ENCODE measurements at regions not wholly inside any gene's neighbourhood (a gene's known extent, or its start where the extent isn't known, plus 50 kb on each side); places are given as distances from the start of the nearest gene placed in this dataset.

GRCh38 chrX:151825925-151826485 lies 86.7 kb upstream of the MAGEA4 start:
- Mint-ChIP-seq H3K27ac (ENCODE audit: unreplicated experiment) (peak overlapping the region; percentile 83), H3K9me3 (ENCODE audit: unreplicated experiment) (no peaks in the 10 kb centered on the region), H3K36me3 (ENCODE audit: unreplicated experiment) (no peaks in the 10 kb centered on the region), H3K4me3 (ENCODE audit: unreplicated experiment) (peak overlapping the region; percentile 46), H3K27me3 (ENCODE audit: unreplicated experiment) (peaks cover 2% of the 10 kb centered on the region), H3K4me1 (ENCODE audit: low read depth, unreplicated experiment) (peaks cover 6% of the 10 kb centered on the region)
- no peak for TF ChIP-seq CTCF (IDR thresholded peaks at IDR 0.05; ENCODE audit: partially characterized antibody, unreplicated experiment)
- DNase-seq, result no peak

GRCh38 chrX:151828439-151829080 lies 84.1 kb upstream of the MAGEA4 start:
- Mint-ChIP-seq H3K4me3 (ENCODE audit: unreplicated experiment) (no peak overlapping the region), H3K4me1 (ENCODE audit: low read depth, unreplicated experiment) (peaks cover 6% of the 10 kb centered on the region), H3K36me3 (ENCODE audit: unreplicated experiment) (no peaks in the 10 kb centered on the region), H3K27me3 (ENCODE audit: unreplicated experiment) (peaks cover 2% of the 10 kb centered on the region), H3K27ac (ENCODE audit: unreplicated experiment) (no peak overlapping the region), H3K9me3 (ENCODE audit: unreplicated experiment) (no peaks in the 10 kb centered on the region)
- no peak for TF ChIP-seq CTCF (IDR thresholded peaks at IDR 0.05; ENCODE audit: partially characterized antibody, unreplicated experiment)
- no peak for DNase-seq

GRCh38 chrX:151830911-151831310 lies 81.8 kb upstream of the MAGEA4 start:
- DNase-seq, result no peak
- no peak overlapping the region for H3K27ac Mint-ChIP-seq (ENCODE audit: unreplicated experiment)
- H3K4me3 Mint-ChIP-seq (ENCODE audit: unreplicated experiment), result no peak overlapping the region
- TF ChIP-seq CTCF (IDR thresholded peaks at IDR 0.05; ENCODE audit: partially characterized antibody, unreplicated experiment), result no peak
- peaks cover 4% of the 10 kb centered on the region for H3K4me1 Mint-ChIP-seq (ENCODE audit: low read depth, unreplicated experiment)
- peaks cover 2% of the 10 kb centered on the region for H3K27me3 Mint-ChIP-seq (ENCODE audit: unreplicated experiment)
- H3K9me3 Mint-ChIP-seq (ENCODE audit: unreplicated experiment), result no peaks in the 10 kb centered on the region
- no peaks in the 10 kb centered on the region for H3K36me3 Mint-ChIP-seq (ENCODE audit: unreplicated experiment)

- H3K36me3 Mint-ChIP-seq (ENCODE audit: unreplicated experiment), result no peaks in the 10 kb centered on the region
These were observed 60.4 kb upstream of the MAGEA4 start for GRCh38 chrX:151852294-151852693.

More at GRCh38 chrX:151852294-151852693, 60.4 kb upstream of the MAGEA4 start:
- Mint-ChIP-seq H3K4me3 (ENCODE audit: unreplicated experiment) (no peak overlapping the region), H3K27me3 (ENCODE audit: unreplicated experiment) (no peaks in the 10 kb centered on the region), H3K9me3 (ENCODE audit: unreplicated experiment) (no peaks in the 10 kb centered on the region), H3K27ac (ENCODE audit: unreplicated experiment) (no peak overlapping the region), H3K4me1 (ENCODE audit: low read depth, unreplicated experiment) (no peaks in the 10 kb centered on the region)
- DNase-seq, result no peak
- TF ChIP-seq CTCF (IDR thresholded peaks at IDR 0.05; ENCODE audit: partially characterized antibody, unreplicated experiment), result no peak
